WTC11 (cell line): ENCODE measurements at regions not wholly inside any gene's neighbourhood (a gene's known extent, or its start where the extent isn't known, plus 50 kb on each side); places are given as distances from the start of the nearest gene placed in this dataset.

Source experiments
- ATAC-seq: fragments of 200-7000 bp; cut with Tn5 transposase; 2 replicates; pipeline ENCODE4 v1.10.0; 2021; ENCODE audit warnings: mild to moderate bottlenecking, moderate library complexity
- CTCF ChIA-PET: fragments of 300-600 bp; sonication (Branson Sonifier 250); formaldehyde crosslinking; loops from one replicate; lab custom pipeline; 2021; ENCODE audit warnings: antibody characterized with exemption; lab: Charles Lee
- POLR2A ChIA-PET: fragments of 350-600 bp; sonication (Branson Sonifier 250); formaldehyde crosslinking; loops from one replicate; lab custom pipeline; 2021; ENCODE audit warnings: antibody characterized with exemption; lab: Charles Lee
- DNase-seq: peaks from one replicate; pipeline ENCODE4 v3.0.0; 2021; ENCODE audit warnings: low spot score
- H3K27ac Mint-ChIP-seq: 2 replicates; pipeline ENCODE4 v1.8.0; 2021; ENCODE audit warnings: mixed read lengths
- H3K27me3 Mint-ChIP-seq: 2 replicates; pipeline ENCODE4 v1.8.0; 2021; ENCODE audit warnings: low read depth, mild to moderate bottlenecking, moderate library complexity, mixed read lengths
- H3K36me3 Mint-ChIP-seq: 2 replicates; pipeline ENCODE4 v1.8.0; 2021; ENCODE audit warnings: mixed read lengths
- H3K4me1 Mint-ChIP-seq: 2 replicates; pipeline ENCODE4 v1.8.0; 2022; ENCODE audit warnings: mixed read lengths
- H3K4me3 Mint-ChIP-seq: 2 replicates; pipeline ENCODE4 v1.8.0; 2021; ENCODE audit warnings: mild to moderate bottlenecking, moderate library complexity, mixed read lengths
- H3K9me3 Mint-ChIP-seq: 2 replicates; pipeline ENCODE4 v1.8.0; 2021; ENCODE audit warnings: mixed read lengths
- CTCF ChIP-seq: fragments of 200-600 bp; IDR thresholded peaks from 2 replicates; pipeline ENCODE4 v1.8.0; 2022; ENCODE audit warnings: antibody characterized with exemption
- E2F1 ChIP-seq: sonication (generic); formaldehyde crosslinking; IDR thresholded peaks from 2 replicates; pipeline ENCODE4 v1.8.0; 2022; ENCODE audit warnings: mild to moderate bottlenecking, missing genetic modification reagents
- EMX1 ChIP-seq: fragments of 250-450 bp; sonication (Bioruptor Pico); IDR thresholded peaks from 2 replicates; pipeline ENCODE4 v1.8.0; 2021; ENCODE audit warnings: mild to moderate bottlenecking
- GTF2I ChIP-seq: fragments of 250-450 bp; sonication (Bioruptor Pico); conservative IDR thresholded peaks from 2 replicates; pipeline ENCODE4 v1.4.0; 2021; ENCODE audit warnings: mild to moderate bottlenecking
- HMGA2 ChIP-seq: fragments of 250-450 bp; sonication (Bioruptor Pico); IDR thresholded peaks from 2 replicates; pipeline ENCODE4 v1.4.0; 2021; ENCODE audit warnings: mild to moderate bottlenecking, moderate library complexity
- IRF2 ChIP-seq: sonication (generic); formaldehyde crosslinking; IDR thresholded peaks from 2 replicates; pipeline ENCODE4 v1.8.0; 2022; ENCODE audit warnings: low read depth, missing genetic modification reagents, borderline replicate concordance
- MYBL2 ChIP-seq: sonication (generic); formaldehyde crosslinking; IDR thresholded peaks from 2 replicates; pipeline ENCODE4 v1.8.1; 2023; ENCODE audit warnings: mild to moderate bottlenecking, moderate library complexity, missing genetic modification reagents
- NR1H2 ChIP-seq: sonication (generic); formaldehyde crosslinking; IDR thresholded peaks from 2 replicates; pipeline ENCODE4 v1.9.0; 2021; ENCODE audit warnings: mild to moderate bottlenecking, moderate library complexity, missing genetic modification reagents
- PRDM15 ChIP-seq: sonication (generic); formaldehyde crosslinking; IDR thresholded peaks from 2 replicates; pipeline ENCODE4 v1.8.0; 2022; ENCODE audit warnings: missing genetic modification reagents
- RORB ChIP-seq: fragments of 250-450 bp; sonication (Bioruptor Pico); IDR thresholded peaks from 2 replicates; pipeline ENCODE4 v1.9.0; 2021; ENCODE audit warnings: mild to moderate bottlenecking
- ZNF121 ChIP-seq: sonication (generic); formaldehyde crosslinking; IDR thresholded peaks from 2 replicates; pipeline ENCODE4 v1.8.0; 2023; ENCODE audit warnings: missing genetic modification reagents
- ZNF219 ChIP-seq: sonication (generic); formaldehyde crosslinking; IDR thresholded peaks from 2 replicates; pipeline ENCODE4 v1.8.0; 2023; ENCODE audit warnings: missing genetic modification reagents, mild to moderate bottlenecking, borderline replicate concordance
- ZNF281 ChIP-seq: sonication (generic); formaldehyde crosslinking; IDR thresholded peaks from 2 replicates; pipeline ENCODE4 v1.8.0; 2023; ENCODE audit warnings: mild to moderate bottlenecking, missing genetic modification reagents
- TF ChIP-seq, protein P1 (sequence below): fragments of 250-450 bp; sonication (Bioruptor Pico); IDR thresholded peaks from 2 replicates; pipeline ENCODE4 v1.9.0; 2021; ENCODE audit warnings: mild to moderate bottlenecking
- TF ChIP-seq, protein P2 (sequence below): sonication (generic); formaldehyde crosslinking; IDR thresholded peaks from 2 replicates; pipeline ENCODE4 v1.8.1; 2022; ENCODE audit warnings: low read depth, mild to moderate bottlenecking, moderate library complexity, missing genetic modification reagents, borderline replicate concordance

DNA sequence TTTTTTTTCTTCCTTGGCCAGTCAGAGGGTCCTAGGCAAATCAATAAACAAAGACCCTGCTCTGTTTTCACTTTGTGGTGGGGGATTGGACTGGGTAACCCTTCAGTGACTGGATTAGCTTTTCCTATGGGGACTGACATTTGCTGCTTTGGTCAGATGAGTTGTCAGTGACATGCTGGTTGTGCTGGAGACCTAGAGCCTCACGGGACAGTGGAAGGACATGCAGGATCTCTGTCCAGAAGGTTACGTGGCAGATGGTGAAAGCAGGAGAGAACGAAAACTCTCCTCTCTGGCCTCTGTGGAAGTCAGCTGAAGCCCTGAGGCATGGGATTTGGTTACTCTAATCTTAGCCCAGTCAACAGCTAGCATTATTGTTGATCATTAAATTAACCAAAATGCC lies 90.0 kb upstream of the BMPER start:
- H3K4me1 Mint-ChIP-seq = no peaks in the 10 kb centered on the region
- CTCF ChIA-PET = interaction anchor here (1.0 to 1.4 kb wide), 2 partner anchors 22 to 117 kb away, joined by 3 to 4 read pairs; no protein-coding TSS in a partner anchor
- POLR2A ChIA-PET = no interaction called here
- TF ChIP-seq, protein P1, sequence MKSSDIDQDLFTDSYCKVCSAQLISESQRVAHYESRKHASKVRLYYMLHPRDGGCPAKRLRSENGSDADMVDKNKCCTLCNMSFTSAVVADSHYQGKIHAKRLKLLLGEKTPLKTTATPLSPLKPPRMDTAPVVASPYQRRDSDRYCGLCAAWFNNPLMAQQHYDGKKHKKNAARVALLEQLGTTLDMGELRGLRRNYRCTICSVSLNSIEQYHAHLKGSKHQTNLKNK (CRISPR knock-in tag) = no peak
- TF ChIP-seq GTF2I (no peak), ZNF281 (CRISPR knock-in tag) (no peak), E2F1 (CRISPR knock-in tag) (no peak), HMGA2 (CRISPR knock-in tag) (no peak), NR1H2 (CRISPR knock-in tag) (no peak), EMX1 (CRISPR knock-in tag) (no peak), ZNF121 (no peak), ZNF219 (CRISPR knock-in tag) (no peak), PRDM15 (CRISPR knock-in tag) (no peak), IRF2 (CRISPR knock-in tag) (no peak), MYBL2 (CRISPR knock-in tag) (no peak)
- TF ChIP-seq, protein P2, sequence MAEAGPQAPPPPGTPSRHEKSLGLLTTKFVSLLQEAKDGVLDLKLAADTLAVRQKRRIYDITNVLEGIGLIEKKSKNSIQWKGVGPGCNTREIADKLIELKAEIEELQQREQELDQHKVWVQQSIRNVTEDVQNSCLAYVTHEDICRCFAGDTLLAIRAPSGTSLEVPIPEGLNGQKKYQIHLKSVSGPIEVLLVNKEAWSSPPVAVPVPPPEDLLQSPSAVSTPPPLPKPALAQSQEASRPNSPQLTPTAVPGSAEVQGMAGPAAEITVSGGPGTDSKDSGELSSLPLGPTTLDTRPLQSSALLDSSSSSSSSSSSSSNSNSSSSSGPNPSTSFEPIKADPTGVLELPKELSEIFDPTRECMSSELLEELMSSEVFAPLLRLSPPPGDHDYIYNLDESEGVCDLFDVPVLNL (CRISPR knock-in tag) = no peak
- H3K36me3 Mint-ChIP-seq = peaks cover 5% of the 10 kb centered on the region; the same call in 1 of the 2 replicates
- ATAC-seq = no peak
- no peak for DNase-seq
- H3K27ac Mint-ChIP-seq = no peak overlapping the region
- no peaks in the 10 kb centered on the region for H3K27me3 Mint-ChIP-seq
- no peak overlapping the region for H3K4me3 Mint-ChIP-seq
- H3K9me3 Mint-ChIP-seq = peaks cover 18% of the 10 kb centered on the region

DNA sequence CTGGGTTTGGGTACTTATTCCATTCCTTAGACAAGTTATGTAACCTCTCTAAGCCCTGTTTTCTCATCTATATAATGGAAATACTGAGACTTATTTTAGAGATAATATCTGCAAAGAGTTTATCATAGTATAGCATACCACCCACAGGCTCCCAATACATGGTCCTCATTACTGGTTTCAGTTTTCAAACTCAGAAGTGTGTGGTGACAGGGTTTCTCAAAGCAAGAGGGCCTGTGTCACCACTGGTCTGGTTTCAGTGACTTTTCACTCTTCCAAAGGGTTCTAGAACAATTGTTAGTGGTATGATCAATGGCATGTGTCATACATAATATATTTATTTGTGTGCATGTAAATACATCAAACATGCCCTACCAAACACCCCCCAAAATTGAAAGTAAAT lies 89.2 kb upstream of the BMPER start:
- DNase-seq = no peak
- CTCF ChIA-PET = interaction anchor here (1.4 kb wide), 1 partner anchor 21 kb away, joined by 4 read pairs; no protein-coding TSS in a partner anchor
- no peaks in the 10 kb centered on the region for H3K27me3 Mint-ChIP-seq
- no peak overlapping the region for H3K27ac Mint-ChIP-seq
- H3K4me3 Mint-ChIP-seq = no peak overlapping the region
- peaks cover 17% of the 10 kb centered on the region for H3K9me3 Mint-ChIP-seq
- H3K36me3 Mint-ChIP-seq = peaks cover 5% of the 10 kb centered on the region; the same call in 1 of the 2 replicates
- H3K4me1 Mint-ChIP-seq = no peaks in the 10 kb centered on the region
- ATAC-seq = no peak
- POLR2A ChIA-PET = no interaction called here
- TF ChIP-seq RORB (CRISPR knock-in tag) (no peak), CTCF (no peak)
